HK-2 (cell line): ENCODE measurements at regions not wholly inside any gene's neighbourhood (a gene's known extent, or its start where the extent isn't known, plus 50 kb on each side); places are given as distances from the start of the nearest gene placed in this dataset.
"Not testable (repeated sequence)": the region's sequence is repeated elsewhere in the genome, so short reads cannot be mapped to it uniquely, and the experiment has no call there.

Source experiments
- DNase-seq: peaks from one replicate; pipeline ENCODE4 v3.0.0-alpha.2; 2018; ENCODE audit not compliant: unreplicated experiment

GRCh38 chr18:76634564-76634963 is 139.5 kb upstream of the ZNF516 start:
- DNase-seq = no peak

- no peak for DNase-seq
Observed at GRCh38 chr18:76633588-76634269, 138.7 kb upstream of the ZNF516 start.

- no peak for DNase-seq
Observed at GRCh38 chr18:76627444-76627843, 132.4 kb upstream of the ZNF516 start.

GRCh38 chr18:76626991-76627390 is 131.9 kb upstream of the ZNF516 start:
- DNase-seq = no peak

- DNase-seq = no peak
Observed at GRCh38 chr18:76622651-76623050, 127.6 kb upstream of the ZNF516 start.

GRCh38 chr18:76621782-76622495 is 126.9 kb upstream of the ZNF516 start:
- DNase-seq = no peak

- no peak for DNase-seq
Observed at GRCh38 chr18:76621226-76621625, 126.2 kb upstream of the ZNF516 start.

GRCh38 chr18:76620321-76621170 is 125.5 kb upstream of the ZNF516 start:
- peak; percentile 18 for DNase-seq

- DNase-seq = no peak
Observed at GRCh38 chr18:76619621-76620315, 124.7 kb upstream of the ZNF516 start.

GRCh38 chr18:76619261-76619620 is 124.2 kb upstream of the ZNF516 start:
- DNase-seq = no peak

GRCh38 chr18:76618721-76619120 is 123.7 kb upstream of the ZNF516 start:
- DNase-seq = no peak

GRCh38 chr18:76616373-76616772 is 121.3 kb upstream of the ZNF516 start:
- DNase-seq = no peak

- DNase-seq = no peak
Observed at GRCh38 chr18:76615065-76615733, 120.2 kb upstream of the ZNF516 start.

- DNase-seq = no peak
Observed at GRCh38 chr18:76613755-76614120, 118.7 kb upstream of the ZNF516 start.

- DNase-seq = no peak
Observed at GRCh38 chr18:76613053-76613754, 118.2 kb upstream of the ZNF516 start.

- DNase-seq = not testable (repeated sequence)
Observed at GRCh38 chr18:76611750-76612045, 116.7 kb upstream of the ZNF516 start.

- no peak for DNase-seq
Observed at GRCh38 chr18:76610933-76611749, 116.1 kb upstream of the ZNF516 start.

- DNase-seq = no peak
Observed at GRCh38 chr18:76610012-76610411, 115.0 kb upstream of the ZNF516 start.

GRCh38 chr18:76605341-76605929 is 110.4 kb upstream of the ZNF516 start:
- DNase-seq = no peak

- no peak for DNase-seq
Observed at GRCh38 chr18:76604935-76605240, 109.8 kb upstream of the ZNF516 start.
